ENCODE measurements at regions not wholly inside any gene's neighbourhood (a gene's known extent, or its start where the extent isn't known, plus 50 kb on each side); places are given as distances from the start of the nearest gene placed in this dataset.

DNA sequence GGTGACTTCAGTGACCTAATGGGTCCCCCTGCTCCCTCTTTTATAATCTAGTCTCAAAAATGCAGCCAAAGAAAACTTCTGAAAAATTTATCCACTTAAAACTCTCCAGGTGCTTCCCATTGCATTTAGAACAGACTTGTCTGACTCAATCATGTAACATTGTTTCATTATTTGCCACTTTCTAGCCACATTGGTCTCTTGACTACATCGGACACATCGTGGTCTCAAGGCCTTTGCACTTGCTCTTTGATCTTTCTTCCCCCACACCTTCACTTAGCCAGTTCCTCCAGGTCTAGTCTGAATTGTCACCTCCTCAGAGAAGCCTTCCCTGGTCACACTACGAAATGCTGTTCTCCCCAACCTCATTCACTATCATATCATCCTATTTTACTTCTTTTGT lies 97.0 kb upstream of the E2F8 start:
- Mint-ChIP-seq H3K36me3 (ENCODE audit: low read depth) (no peaks in the 10 kb centered on the region), H3K27me3 (ENCODE audit: low read depth, poor library complexity) (peaks cover 48% of the 10 kb centered on the region), H3K9me3 (no peaks in the 10 kb centered on the region), H3K4me1 (no peaks in the 10 kb centered on the region), H3K4me3 (no peak overlapping the region), H3K27ac (no peak overlapping the region)
- TF ChIP-seq, protein P1, sequence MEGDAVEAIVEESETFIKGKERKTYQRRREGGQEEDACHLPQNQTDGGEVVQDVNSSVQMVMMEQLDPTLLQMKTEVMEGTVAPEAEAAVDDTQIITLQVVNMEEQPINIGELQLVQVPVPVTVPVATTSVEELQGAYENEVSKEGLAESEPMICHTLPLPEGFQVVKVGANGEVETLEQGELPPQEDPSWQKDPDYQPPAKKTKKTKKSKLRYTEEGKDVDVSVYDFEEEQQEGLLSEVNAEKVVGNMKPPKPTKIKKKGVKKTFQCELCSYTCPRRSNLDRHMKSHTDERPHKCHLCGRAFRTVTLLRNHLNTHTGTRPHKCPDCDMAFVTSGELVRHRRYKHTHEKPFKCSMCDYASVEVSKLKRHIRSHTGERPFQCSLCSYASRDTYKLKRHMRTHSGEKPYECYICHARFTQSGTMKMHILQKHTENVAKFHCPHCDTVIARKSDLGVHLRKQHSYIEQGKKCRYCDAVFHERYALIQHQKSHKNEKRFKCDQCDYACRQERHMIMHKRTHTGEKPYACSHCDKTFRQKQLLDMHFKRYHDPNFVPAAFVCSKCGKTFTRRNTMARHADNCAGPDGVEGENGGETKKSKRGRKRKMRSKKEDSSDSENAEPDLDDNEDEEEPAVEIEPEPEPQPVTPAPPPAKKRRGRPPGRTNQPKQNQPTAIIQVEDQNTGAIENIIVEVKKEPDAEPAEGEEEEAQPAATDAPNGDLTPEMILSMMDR (IDR thresholded peaks at IDR 0.05), result no peak
- DNase-seq, result no peak

DNA sequence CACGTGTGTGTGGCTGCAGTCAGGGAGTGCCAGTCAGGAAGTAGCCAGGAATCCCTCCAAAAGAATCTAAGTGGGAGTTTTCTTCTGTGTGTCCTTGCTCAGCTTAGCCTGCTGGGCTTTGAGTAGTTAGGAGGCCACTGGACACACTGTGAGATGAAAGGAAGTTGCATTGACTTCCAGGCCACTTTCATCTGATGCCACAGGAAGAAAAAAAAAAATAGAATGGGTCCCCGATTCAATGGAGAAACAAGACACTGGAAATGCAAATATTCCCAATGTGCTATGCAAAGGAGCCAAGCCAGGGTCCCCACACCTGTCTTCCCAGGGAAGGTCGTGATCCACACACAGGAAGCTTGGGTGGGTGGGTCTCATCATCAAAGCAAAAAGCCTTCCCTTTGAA lies 95.6 kb upstream of the E2F8 start:
- Mint-ChIP-seq H3K4me3 (no peak overlapping the region), H3K4me1 (no peaks in the 10 kb centered on the region), H3K27ac (no peak overlapping the region), H3K36me3 (ENCODE audit: low read depth) (no peaks in the 10 kb centered on the region), H3K27me3 (ENCODE audit: low read depth, poor library complexity) (peaks cover 34% of the 10 kb centered on the region), H3K9me3 (no peaks in the 10 kb centered on the region)
- TF ChIP-seq, protein P1 (IDR thresholded peaks at IDR 0.05), result no peak
- DNase-seq, result no peak

DNA sequence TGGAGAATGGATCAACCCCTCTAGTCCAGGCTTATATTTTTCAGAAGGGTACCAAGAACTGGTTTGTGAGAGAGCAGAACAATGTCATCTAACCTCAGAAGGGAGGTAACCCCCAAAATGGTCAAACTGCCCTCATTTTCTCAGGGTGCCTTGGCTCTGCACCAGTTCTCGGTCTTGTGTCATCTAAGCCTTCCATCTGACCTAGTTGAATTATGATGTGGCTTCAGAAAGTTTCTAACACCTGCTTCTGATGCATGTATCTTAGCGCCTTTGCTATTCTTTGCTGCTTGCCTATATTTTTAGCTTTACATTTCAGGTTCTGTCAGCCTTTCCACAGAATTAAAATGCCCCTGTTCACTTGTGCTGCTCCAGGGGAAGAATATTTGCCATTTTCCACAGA lies 91.7 kb upstream of the E2F8 start:
- Mint-ChIP-seq H3K4me3 (no peak overlapping the region), H3K36me3 (ENCODE audit: low read depth) (no peaks in the 10 kb centered on the region), H3K27me3 (ENCODE audit: low read depth, poor library complexity) (peaks cover 15% of the 10 kb centered on the region), H3K27ac (no peak overlapping the region), H3K9me3 (no peaks in the 10 kb centered on the region), H3K4me1 (peaks cover 21% of the 10 kb centered on the region)
- TF ChIP-seq, protein P1 (IDR thresholded peaks at IDR 0.05), result no peak
- DNase-seq, result no peak

DNA sequence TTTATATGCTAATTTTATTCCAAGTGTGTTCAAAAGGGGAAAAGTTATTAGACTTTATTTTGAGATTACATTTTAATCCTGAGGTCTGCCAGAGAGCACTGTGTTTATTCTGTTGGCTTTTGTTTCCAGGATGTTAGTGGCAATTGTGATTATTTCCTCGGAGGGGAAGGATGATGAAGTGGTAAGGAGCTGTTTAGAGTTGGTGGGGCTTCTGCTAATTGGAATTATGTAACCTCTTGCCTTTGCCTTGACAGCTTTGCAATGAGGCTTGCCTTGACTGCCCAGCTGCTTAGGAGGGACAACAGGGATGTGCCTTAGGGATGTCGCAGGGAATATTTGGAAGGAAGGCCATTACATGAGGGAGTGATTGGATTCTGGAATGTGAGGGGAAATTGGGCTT lies 89.7 kb upstream of the E2F8 start:
- H3K9me3 Mint-ChIP-seq, result no peaks in the 10 kb centered on the region
- H3K27ac Mint-ChIP-seq, result no peak overlapping the region
- TF ChIP-seq, protein P1 (IDR thresholded peaks at IDR 0.05), result no peak
- no peak for DNase-seq
- peaks cover 21% of the 10 kb centered on the region for H3K4me1 Mint-ChIP-seq
- no peaks in the 10 kb centered on the region for H3K36me3 Mint-ChIP-seq (ENCODE audit: low read depth)
- H3K27me3 Mint-ChIP-seq (ENCODE audit: low read depth, poor library complexity), result peaks cover 16% of the 10 kb centered on the region
- H3K4me3 Mint-ChIP-seq, result no peak overlapping the region

DNA sequence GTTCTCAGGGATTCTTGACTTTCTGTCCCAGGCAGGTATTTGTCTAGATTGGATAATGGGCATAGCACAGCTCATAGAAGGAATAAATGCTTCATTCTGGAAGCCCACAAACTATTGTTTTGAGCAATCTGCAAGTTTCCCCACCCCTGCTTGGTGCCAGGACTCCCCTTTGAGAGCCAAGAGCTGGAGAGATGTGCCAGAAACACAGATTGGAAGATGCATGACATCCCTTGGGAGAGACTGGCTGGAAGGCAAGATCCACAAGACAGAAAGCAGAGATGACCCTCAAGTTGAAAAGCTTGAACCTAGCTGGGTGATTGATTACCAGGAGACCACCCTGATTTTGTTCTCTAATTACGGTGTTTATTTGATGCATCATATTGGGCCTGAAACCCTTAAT lies 89.2 kb upstream of the E2F8 start:
- Mint-ChIP-seq H3K4me3 (no peak overlapping the region), H3K27me3 (ENCODE audit: low read depth, poor library complexity) (peaks cover 16% of the 10 kb centered on the region)

More for the DNA sequence above, 89.2 kb upstream of the E2F8 start:
- TF ChIP-seq, protein P1 (IDR thresholded peaks at IDR 0.05), result no peak
- DNase-seq, result no peak
- Mint-ChIP-seq H3K4me1 (peaks cover 21% of the 10 kb centered on the region), H3K36me3 (ENCODE audit: low read depth) (no peaks in the 10 kb centered on the region), H3K27ac (no peak overlapping the region), H3K9me3 (peaks cover 2% of the 10 kb centered on the region)

All from nephron progenitor cell (in vitro differentiated cells).